HG03139 (cell line): ENCODE measurements at regions not wholly inside any gene's neighbourhood (a gene's known extent, or its start where the extent isn't known, plus 50 kb on each side); places are given as distances from the start of the nearest gene placed in this dataset.
A peak's percentile ranks its signal among the peaks of the same experiment; 100 is the strongest.
"Not testable (repeated sequence)": the region's sequence is repeated elsewhere in the genome, so short reads cannot be mapped to it uniquely, and the experiment has no call there.

Experiments
- ATAC-seq: cut with Tn5 transposase; IDR thresholded peaks from one replicate; pipeline ENCODE4 v1.9.1; 2021; ENCODE audit not compliant: unreplicated experiment

DNA sequence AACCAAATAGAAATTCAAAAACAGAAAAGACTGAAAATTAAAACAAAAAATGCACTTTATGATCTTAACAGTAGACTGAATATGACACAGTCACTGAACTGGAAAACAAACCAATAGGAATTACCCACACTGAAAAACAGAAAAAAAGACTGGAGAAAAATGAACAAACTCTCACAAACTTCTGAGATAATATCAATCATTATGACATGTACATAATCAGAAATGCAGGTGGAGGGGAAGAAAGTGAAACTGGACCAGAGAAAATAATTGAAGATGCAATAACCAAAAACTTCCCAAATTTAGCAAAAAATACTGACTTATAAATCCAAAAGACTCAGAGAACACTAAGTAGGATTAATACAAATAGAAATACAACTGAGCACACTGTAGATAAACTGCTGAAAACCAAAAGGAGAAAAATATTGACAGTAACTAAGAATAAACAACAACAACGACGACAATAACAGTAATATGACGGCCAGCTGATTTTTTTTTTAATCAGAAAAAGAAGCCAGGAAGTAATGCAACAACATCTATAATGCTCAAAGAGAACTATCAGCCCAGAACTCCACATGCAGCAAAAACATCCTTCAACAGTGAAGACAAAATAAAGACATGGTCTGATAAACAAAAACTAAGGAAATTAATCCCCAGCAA is 108.1 kb downstream of the ZFAND4 start:
- no peak for ATAC-seq

- no peak for ATAC-seq
These were observed 110.6 kb downstream of the ZFAND4 start for GRCh38 chr10:45561952-45562351.

- no peak for ATAC-seq
These were observed 112.3 kb downstream of the ZFAND4 start for GRCh38 chr10:45560262-45560661.

GRCh38 chr10:45558425-45558824 is 114.1 kb downstream of the ZFAND4 start:
- ATAC-seq = no peak

DNA sequence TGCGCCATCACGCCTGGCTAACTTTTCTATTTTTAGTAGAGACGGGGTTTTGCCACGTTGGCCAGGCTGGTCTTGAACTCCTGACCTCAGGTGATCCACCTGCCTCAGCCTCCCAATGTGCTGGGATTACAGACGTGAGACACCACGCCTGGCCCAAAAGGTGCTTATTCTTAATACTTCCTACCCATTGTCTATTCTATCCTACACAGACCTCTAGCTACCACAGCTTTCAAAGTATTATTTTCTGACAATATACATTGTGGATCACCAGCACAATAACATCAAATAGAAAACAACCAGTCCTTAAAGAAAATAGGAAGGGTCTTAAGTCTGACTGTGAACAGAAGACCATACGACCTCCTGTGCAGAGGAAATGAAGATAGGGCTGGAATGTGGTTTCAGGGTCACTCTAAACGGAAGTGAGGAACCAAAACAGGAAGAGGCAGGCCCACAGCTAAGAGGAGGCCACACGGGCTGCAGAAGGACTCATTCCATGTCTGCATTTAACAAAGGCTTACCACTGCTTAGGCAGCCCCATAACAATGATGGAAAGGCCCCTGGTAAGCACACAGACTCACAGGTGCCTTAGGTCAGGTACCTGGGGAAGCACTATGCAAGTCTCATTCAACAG is 115.2 kb downstream of the ZFAND4 start:
- peak; percentile 90 for ATAC-seq

GRCh38 chr10:45555795-45556194 is 116.8 kb downstream of the ZFAND4 start:
- ATAC-seq = no peak

DNA sequence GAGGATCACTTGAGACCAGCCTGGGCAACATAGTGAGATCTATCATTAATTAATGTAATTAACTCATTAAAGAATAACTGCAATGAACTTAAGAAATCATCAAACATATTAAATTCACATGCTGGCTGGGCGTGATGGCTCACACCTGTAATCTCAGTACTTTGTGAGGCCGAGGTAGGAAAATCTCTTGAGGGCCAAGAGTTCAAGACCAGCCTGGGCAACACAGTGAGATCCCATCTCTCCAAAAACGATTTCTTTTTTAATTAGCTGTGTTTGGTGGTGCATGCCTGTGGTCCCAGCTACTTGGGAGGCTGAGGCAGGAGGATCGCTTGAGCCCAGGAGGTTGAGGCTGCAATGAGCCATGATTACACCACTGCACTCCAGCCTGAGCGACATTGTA is 117.2 kb downstream of the ZFAND4 start:
- ATAC-seq = not testable (repeated sequence)

DNA sequence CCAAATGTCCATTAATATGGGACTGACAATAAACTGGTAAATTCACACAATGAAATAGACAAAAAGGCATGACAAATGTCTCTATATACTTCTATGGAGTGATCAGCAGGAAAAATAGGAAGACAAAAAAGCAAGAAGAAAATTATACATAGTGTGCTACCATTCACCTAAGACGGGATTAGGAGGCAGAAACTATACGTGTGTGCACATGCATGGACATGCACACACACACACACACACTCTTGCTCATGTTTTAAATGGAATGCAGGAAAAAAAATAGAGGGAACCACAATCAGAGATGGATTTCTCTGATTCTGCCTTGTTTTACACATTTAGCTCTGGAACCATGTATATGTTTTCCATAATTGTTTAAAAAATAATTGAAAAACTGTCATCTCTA is 119.0 kb downstream of the ZFAND4 start:
- ATAC-seq = no peak

DNA sequence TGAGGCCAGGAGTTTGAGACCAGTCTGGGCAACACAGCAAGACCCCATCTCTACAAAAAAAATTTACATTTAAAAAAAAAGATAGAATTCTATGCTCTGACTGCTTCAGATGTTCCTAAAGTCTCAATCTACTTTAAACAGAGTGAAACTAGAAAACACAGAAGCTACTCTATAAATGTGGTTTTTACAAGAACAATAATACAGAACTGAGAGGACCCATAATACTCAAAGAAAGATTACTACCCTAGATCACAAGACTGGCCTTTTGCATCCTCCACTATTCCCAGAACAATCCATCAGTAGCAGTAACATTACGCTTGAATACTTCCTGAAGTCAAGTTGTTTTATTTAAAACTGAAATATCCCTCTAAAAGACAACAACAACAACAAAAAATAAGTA is 119.4 kb downstream of the ZFAND4 start:
- no peak for ATAC-seq

DNA sequence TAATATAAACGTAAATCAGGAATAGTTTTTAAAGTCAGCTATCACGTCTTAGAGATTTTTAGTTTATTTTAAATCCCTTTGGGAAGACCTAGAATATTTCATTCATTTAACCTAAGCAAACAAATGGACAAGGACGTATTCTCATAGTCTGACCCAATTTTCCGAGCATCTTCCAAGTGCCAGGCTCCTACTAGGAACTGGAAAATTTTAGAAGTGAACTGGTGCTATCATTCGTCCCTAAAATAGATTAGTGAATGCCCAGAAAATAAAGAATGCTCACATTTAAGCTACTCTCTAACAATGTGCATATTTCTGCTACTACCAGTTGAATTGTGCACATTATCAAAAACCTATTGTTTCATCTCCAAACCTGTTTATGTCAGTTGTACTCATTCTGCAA is 120.1 kb downstream of the ZFAND4 start:
- no peak for ATAC-seq

- no peak for ATAC-seq
These were observed 121.4 kb downstream of the ZFAND4 start for GRCh38 chr10:45550903-45551786.

- ATAC-seq = no peak
These were observed 124.5 kb downstream of the ZFAND4 start for GRCh38 chr10:45548068-45548467.

DNA sequence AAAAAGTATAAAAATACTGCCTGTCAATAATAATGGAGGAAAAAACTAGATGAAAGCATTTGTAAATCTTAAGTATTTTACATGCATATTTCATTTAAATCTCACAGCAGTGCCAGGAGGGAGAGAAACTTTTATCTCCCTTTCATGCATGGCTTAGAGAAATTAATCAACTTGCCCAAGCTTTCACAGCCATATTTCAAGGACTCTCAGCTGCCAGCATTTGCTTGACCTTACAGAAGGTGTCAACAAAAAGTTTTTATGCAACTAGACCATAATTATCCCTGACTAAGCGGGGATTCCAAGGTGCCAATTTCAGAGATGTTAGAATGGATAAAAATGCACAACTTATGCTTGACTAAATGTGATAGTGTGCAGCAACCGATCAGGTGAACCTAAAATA is 125.4 kb downstream of the ZFAND4 start:
- ATAC-seq = no peak

GRCh38 chr10:45545150-45545549 is 127.4 kb downstream of the ZFAND4 start:
- no peak for ATAC-seq

- no peak for ATAC-seq
These were observed 128.4 kb downstream of the ZFAND4 start for GRCh38 chr10:45544191-45544590.

- not testable (repeated sequence) for ATAC-seq
These were observed 131.5 kb downstream of the ZFAND4 start for GRCh38 chr10:45541032-45541431.

- ATAC-seq = not testable (repeated sequence)
These were observed 132.0 kb downstream of the ZFAND4 start for GRCh38 chr10:45540589-45540988.

DNA sequence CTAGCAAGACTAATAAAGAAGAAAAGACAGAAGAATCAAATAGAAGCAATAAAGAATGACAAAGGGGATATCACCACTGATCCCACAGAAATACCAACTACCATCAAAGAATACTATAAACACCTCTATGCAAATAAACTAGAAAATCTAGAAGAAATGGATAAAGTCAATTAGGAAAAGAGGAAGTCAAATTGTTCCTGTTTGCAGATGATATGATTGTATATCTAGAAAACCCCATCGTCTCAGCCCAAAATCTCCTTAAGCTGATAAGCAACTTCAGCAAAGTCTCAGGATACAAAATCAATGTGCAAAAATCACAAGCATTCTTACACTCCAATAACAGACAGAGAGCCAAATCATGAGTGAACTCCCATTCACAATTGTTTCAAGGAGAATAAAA is 133.0 kb downstream of the ZFAND4 start:
- ATAC-seq = not testable (repeated sequence)

- no peak for ATAC-seq
These were observed 138.0 kb downstream of the ZFAND4 start for GRCh38 chr10:45534572-45534971.

- ATAC-seq = no peak
These were observed 140.1 kb downstream of the ZFAND4 start for GRCh38 chr10:45532480-45532879.

- ATAC-seq = no peak
These were observed 146.2 kb downstream of the ZFAND4 start for GRCh38 chr10:45526309-45526905.
